Fibroblast of skin of left biceps (primary cell): ENCODE measurements at regions not wholly inside any gene's neighbourhood (a gene's known extent, or its start where the extent isn't known, plus 50 kb on each side); places are given as distances from the start of the nearest gene placed in this dataset.

ENCODE experiments used
- DNase-seq, 2 experiments: peaks; one replicate each; pipeline ENCODE4 v3.0.0-alpha.2; 2013; ENCODE audit warnings: low read depth in 2 of 2

DNA sequence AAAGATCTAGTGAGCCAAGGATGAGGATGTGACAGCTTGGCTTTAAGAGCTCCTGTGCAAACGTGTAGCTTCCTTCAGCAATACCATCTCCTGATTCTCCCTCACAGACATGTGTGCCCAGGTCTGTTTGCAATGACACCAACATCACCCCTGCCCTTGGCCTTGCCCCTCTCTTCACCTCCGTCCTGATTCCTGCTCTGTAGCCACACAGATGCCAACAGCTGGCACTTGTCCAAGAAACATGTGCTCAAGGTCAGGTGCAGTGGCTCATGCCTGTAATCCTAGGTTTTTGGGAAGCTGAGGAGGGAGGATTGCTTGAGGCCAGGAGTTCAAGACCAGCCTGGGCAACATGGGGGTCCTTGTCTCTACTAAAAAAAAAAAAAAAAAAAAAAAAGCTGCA, 103.8 kb upstream of the CRHR1 start:
- DNase-seq = no peak

DNA sequence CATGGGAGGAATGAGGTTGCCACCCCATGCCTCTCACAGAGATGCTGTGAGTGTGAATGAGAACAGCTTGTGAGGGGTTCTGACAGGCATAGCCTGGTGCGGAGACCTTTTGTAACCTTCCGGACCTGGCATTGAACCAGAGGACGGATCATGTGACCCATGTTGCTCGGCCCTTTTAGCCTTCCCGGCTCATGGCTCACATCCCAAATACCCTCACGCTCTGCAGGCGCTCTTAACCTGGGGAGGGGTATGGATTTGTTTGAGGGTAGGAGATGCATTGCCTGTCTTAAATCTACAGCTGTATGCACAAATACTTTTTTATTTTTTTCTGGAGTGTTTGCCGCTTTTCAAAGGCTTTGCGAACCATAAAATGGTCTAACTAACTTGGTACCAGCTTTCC, 102.4 kb upstream of the CRHR1 start:
- no peak for DNase-seq

DNA sequence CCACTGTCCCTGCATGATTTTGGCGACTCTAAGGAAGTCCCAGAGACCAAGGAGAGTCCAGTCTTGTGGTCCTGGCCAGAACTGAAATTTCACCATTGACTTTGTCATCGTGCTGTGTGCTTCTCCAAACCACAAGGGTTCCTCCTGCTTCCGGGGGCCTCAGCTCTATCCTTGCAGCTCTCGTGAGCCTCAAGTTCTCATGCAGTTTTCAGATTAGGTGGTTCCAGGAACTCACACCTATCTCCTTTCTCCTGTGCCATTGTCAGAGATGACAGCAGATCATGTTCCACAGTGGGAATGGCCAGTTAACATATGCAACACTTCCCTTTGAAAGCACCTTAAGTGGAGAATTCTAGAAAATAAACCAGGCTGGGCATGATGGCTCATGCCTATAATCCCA, 97.9 kb upstream of the CRHR1 start:
- DNase-seq = no peak

DNA sequence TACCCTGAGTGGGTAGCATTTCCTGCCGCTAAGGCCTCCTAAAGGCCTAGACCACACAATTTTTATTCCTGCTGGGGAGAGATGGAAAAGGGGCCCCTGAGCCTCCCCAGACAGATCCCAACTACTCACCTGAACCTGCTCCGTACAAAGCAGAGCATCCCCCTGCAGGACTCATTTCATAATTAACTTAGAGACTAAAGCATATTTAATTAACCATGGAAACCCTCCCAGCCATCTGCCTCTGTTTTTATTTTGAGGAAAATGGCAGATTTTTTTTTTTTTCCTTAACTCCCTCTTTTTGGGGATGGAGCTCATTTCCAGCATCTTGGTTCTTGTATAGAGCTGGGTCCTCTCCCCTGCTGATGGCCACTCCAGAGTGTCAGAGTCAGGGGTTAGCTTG, 96.5 kb upstream of the CRHR1 start:
- no peak for DNase-seq

DNA sequence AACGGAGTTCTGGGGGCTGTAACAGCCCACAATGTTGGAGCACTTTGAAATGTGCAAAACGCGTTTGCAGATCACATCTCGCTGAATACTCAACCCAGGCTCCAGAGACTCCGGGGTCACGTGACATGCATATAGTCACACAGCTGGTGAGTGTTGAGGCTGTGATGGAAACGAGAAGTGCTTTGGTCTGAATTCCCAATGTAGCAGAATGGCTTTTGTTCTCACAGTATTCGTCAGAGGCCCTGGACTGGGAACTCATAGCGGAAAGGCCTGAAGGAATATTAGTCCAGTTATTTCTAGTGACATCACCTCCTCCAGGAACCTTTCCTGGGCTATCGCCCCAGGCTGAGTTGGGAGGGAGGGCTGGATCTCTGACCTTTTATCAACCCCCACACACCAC, 95.8 kb upstream of the CRHR1 start:
- no peak for DNase-seq

DNA sequence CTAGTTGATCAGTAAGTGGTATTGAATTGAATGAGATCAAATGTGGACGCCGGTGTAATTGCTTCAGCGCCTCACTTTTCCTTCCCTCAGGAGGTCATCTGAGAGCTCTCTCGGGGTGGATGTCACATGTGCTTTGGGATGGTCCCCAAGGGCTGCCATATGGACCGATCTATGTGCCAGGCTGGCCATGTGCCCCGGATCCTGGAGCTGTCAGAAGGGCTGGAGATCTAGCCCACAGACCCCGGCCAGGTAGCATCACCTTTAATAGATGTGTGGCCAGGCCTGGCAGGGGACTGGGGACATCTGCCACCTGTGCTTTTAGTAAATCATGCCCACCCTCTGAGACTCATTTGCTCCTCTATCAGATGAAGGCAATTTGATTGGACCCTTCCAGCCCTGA, 95.3 kb upstream of the CRHR1 start:
- no peak for DNase-seq

DNA sequence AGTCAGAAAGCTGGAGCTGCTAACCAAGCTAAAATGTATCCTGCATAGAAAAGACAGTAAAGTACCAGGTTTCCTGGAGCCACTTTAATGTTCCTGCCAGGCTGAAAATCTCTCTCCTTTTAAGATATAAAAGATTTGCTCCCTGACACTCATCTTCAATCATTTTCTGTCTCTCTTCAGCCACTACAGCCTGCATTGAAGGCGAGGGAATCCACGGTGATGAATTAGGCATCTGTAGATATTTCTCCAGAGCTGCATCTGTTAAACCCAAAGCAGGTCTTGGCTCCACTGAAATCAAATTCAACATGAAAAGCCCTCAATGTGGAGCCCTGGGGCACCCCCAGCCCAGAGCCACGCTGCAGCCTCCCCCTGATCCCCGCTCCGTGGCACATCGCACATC, 94.7 kb upstream of the CRHR1 start:
- DNase-seq = no peak

DNA sequence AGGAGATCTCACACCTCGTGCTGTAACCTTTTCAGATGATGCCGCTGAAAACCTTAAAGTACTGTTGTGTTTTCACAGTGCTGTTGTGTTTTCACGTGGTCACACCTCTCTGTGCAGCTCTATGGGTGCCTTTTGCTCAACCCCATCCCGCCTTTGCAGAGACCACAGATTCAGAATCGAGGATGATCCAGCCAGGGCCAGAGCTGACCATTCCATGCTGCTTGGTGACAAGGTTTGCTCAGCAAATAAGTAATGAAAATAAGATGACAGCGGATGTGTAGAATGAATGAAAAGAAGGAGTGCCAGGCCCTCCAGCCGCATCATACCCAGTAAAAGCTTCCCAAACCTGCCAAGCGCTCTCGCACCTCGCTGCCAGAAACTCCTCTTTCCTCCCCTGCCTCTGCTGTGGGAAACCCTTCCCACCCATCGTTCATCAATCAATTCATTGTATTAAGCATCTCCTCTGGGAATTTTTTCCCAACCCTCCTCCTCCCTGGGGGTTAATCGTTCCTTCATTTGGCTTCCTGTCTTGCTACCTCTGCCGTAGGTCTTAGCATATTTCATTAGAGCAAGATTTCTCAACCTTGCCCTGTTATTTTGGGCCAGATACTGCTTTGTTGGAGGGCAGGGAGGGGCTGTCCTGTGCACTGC, 93.4 kb upstream of the CRHR1 start:
- no peak for DNase-seq

DNA sequence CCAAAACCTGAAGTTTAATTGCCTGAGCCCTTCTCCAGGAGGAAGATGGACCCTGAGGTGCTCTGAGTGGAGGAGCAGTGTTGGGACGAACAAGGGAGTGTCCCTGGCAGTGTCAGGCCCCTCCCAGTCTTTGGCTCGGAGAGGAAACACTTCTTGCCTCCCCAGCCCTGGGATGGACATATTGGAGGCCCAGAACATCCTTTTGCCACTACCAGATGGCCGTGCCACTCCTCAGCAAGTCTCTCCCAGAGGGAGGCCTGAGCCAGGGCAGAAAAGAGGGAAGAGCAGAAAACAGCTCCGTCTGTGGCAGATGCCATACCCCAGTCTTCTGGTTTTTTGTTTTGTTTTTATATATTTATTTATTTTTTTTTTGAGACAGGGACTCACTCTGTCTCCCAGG, 91.5 kb upstream of the CRHR1 start:
- no peak for DNase-seq

DNA sequence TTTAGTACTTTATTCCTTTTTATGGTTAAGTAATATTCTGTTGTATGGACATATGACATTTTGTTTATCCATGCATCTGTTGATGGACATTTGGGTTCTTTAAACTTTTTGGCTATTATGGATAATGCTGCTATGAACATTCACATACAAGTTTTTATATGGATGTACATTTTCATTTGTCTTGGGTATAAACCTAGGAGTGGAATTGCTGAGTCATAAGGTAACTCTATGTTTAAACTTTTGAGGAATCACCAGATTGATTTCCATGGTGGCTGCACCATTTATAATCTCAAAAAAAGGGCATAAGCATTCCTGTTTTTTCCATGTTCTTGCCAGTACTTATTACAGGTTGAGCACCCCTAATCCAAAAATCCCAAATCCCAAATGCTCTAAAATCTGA, 90.3 kb upstream of the CRHR1 start:
- DNase-seq = no peak

DNA sequence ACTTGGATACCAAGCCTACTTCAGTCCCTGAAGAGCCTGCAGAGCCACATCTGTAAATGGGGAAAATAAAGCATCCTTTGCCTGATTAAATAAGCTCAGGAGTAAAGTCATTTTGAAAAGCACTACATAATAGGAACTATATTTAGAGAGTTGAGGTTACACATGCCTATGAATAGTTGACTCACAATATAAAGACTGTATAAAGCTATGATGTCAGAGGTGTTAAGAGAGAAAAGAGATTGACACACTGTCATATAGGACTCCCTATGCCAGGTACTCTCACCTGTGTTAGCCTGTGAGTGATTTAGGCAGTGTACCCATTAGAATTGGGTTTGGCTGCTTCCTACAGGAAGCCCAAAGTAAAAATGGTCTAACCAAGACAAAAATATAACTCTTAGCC, 87.7 kb upstream of the CRHR1 start:
- no peak for DNase-seq

DNA sequence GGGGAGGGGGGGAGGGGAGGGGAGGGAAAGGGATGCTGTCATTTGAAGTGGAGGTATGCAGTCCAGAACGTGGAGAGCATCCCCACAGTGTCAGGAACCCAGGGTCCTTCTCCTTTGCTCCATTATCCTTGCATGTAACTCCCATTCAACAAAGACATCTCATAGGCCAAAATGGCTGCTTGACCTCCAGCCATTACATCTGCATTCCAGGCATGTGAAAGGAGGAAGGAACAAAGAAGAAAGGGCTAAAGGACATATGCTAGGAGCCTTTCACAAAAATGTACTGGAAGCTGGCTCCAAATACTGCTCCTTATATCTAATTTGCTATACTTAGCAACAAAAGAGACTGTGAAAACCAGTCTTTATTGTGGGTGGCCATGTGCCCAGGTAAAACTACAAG, 87.0 kb upstream of the CRHR1 start:
- DNase-seq = no peak

DNA sequence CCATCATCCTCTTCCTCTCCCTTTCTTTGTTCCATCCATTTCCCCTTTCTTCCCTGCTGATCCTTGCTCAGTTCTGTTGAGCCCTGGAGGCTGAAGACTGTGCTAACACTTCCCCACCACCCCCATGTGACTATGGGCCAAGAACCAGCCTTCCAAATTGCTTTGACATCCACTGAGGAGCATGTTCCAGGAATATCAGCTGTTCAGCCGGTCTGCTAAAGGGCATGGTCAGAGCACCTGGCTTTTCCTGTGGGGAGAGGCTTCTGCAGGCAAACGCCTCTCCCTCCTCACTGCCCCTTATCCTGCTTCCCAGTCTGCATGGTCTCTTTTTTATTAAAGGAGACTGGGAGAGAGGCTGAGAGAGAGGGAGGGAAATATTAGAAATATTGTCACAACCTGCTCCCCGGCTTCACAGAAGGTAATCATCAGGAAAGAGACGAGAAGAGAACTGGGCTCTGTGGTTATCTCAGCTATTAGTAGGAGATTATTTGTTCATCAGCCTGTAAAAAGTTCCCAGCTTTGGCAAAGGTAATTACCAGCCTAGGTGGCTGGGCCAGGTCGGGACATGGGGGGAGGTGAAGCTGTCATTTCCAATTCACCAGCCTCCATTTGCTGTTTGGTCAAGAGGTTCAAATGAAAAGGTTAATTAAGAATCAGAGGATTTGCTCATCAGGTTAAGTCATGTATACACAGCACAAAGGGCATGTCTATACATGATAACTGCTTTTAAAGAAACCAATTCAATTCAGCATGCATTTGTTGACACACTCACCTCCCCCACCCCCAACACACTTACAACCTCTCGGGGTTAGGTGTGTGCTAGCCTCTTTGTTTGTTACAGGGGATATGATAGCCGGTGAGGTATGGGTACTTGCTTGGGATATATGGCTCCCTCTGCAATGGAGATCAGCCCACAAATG, 83.7 kb upstream of the CRHR1 start:
- no peak for DNase-seq

DNA sequence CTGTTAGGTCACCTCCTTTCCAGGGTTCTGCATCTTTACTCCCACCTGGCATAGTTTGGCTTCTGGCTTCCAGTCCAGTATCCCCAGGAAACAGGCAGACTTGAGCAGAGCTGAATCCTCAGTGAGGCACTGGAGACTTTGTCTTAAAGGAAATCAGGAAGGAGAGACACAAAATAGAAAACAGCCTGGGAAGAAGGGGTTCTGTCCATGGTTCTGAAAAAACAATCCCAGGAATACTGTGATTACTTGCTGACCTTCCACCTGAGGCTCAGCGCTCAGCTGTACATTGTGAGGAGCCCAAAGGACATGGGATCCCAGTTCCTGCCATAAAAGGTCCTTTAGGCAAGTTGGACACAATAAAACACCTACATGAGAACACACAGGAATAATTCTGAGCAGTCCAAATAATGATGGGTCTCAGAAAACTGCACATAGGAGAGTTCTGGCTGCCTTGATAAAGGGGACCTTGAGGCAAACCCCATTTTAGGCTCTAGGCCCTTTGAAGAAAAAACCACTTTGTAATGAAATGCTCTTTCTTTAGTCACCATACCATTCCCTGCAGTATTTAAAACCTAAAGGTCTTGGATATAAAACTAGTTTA, 81.4 kb upstream of the CRHR1 start:
- no peak for DNase-seq

DNA sequence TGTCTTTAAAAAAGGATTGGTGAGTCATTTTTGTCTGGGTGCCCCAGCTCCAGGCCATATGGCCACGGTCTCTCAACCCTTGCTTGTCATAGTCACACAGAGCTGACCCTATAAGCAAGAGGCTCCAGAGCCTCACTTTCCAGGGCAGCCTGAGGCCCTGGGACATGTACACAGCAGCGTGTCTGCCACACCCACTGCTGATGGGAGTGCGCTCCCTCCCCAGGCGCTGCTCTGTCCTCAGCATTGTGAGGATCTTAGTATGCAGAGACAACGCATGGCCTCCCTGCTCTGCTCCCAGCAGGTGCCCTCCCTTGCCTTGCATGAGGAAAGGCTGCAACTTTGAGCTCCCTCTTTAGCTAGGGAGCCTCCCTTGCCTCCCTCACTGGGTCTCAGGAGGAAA, 80.8 kb upstream of the CRHR1 start:
- no peak for DNase-seq

DNA sequence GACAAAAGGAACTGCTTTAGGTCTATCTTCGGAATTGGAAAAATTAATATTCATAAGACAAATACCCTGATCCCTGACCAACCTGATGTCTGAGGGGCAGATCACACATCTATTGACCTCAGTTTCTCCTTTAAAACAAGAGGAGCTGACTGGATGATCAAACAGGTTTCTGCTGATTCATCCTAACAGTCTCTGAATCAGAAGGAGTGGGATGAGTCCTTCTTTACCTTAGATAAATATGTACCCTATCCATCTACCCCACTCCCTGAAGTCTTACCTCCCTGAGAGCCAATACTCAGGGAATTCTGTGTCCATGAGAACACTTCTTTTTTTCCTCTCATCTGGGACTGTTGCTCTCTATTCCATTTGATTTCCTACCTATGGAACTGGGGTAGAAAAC, 80.3 kb upstream of the CRHR1 start:
- no peak for DNase-seq

DNA sequence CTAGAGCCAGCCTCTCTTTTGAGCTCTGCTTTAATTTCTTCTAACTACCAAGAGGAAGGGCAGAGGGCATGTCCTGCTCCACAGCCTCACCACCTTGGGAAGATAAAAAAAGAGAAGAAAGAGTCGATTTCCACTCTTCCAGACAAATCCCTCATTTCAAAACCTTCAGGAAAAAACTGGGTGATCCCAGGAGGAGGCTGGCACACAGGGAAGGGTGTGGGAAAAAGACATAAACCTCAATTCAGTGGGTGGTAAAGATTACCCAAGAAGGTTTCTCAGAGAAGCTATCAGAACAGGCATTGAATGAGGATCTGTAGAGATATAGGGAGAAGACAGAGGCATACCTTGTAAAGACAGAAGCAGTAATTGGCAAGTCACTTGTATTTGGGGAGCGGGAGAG, 79.9 kb upstream of the CRHR1 start:
- no peak for DNase-seq

DNA sequence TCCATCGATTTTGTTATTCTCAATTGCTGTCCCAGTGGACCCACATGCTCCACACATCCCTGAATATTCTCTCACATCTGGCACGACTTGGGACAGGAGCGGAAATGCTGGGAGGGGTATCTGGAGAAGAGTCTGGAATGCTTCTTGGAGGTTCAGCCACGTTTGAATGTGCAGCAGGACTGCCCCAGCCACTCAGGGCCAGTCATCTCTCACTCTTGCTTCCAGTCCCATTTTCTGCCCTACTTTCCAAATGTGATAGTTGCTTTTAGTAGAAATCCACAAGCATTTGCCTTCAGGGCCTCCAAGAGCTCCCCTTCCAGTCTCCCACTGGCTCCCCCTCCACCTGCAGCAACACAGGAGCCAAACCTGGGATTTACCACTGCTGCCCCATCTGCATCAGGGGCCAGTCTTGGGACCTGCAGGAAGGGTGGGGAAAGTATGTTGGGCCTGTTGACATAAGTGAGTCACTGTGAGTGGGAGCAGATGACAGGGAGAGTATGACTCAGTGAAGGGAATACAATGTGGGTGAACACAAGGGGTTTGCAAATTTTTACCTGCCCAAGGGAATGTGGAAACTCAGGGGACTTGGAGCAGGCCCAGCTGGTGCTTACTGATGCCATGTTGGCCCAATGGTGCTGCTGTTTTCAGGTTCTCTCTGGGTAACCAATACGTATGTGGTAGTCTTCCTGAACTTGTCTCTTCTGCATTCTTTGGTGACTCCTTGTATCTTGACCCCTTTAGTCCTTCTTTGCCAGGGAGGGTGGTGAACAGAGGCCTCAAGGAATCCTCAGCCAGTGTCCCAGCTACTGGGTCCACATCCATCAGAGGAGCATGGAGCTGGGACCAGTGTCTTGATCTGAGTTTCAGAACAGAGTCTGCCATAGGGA, 78.8 kb upstream of the CRHR1 start:
- DNase-seq = no peak

DNA sequence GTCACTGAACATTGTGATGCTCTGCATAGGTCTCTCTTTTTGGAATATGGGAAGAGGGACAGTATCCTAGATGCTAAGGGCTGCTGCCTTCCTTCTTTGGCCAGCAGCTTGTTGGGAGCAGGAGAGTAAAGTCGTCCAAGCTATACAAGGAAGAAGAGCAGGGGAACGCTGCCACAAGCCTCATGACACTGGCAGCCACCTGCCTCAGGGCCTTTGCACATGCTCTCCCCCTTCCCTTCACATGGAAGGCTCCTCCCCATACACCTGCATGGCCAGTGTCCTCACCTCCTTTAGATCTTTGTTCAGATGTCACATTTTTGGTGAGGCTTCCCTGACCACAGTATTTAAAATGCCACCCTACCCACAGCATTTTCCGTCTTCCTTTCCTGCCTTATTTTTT, 78.1 kb upstream of the CRHR1 start:
- DNase-seq = no peak

DNA sequence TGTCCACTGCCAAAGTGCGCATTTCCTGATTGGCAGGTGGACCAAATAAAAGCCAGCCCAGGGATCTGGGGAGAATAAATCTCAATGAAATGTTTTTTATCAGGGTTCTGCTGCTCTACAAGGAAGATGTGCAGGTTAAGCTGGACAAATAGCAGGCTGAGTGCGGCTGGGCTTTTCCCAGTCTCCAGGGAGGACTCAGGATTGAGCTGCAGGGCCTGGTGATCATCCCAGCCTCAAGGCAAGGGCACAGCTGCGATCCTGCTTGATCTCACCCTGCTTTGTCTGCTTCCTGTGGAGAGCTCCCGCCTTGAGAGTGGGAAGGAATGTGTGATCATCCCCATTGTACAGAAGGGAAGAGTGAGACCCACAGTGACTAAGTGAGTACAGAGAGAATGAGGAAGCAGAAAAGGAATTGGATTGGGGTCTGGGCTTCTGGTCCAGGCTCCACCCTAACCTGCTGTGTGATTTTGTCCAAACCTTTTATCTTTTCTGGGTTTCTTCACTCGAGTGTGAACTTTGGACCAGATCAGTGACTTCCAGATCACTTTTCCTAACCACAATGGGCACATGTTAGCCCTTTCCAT, 75.3 kb upstream of the CRHR1 start:
- no peak for DNase-seq

DNA sequence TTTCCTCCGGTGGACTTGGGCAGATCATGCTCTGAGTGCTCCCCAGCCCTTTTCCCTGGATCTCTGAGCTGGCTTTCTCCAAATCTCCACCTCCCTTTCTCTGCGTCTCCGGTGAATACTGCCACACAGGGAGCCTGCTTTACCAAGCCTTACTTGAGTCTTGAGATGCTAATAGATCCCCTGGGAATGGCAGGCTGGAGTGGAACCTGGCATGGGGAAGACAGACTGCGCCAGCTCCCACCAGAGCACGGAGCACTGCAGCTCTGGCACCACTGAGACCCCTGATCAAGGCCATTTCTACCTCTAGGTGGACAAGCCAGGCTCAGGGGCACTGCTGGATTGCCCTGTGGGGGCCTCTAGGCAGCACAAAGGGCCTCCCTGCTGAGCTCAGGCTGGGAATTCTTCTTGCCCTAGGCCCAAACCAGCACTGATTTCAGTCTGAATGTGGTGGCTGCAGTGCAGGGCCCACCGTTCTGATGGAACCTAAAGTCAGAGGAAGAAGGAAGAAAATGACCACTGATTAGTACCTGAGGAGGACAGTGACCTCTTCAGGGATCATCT, 74.3 kb upstream of the CRHR1 start:
- no peak for DNase-seq
